GM10248 (cell line): ENCODE measurements at regions not wholly inside any gene's neighbourhood (a gene's known extent, or its start where the extent isn't known, plus 50 kb on each side); places are given as distances from the start of the nearest gene placed in this dataset.

Experiments
- CTCF ChIA-PET: fragments of 300-600 bp; sonication (Branson Sonifier 250); formaldehyde crosslinking; extraction: SDS; loops from one replicate; lab custom pipeline; 2021; ENCODE audit warnings: antibody characterized with exemption; lab: Yijun Ruan, JAX
- POLR2A ChIA-PET: fragments of 350-650 bp; sonication (Branson Sonifier 250); formaldehyde crosslinking; extraction: SDS; loops from one replicate; lab custom pipeline; 2020; ENCODE audit warnings: antibody characterized with exemption; lab: Yijun Ruan, JAX
- DNase-seq: peaks from one replicate; pipeline ENCODE4 v3.0.0; 2012; ENCODE audit errors: extremely low spot score
- TF ChIP-seq, protein P1 (sequence below): IDR thresholded peaks from 2 replicates; pipeline ENCODE4 v1.5.1; 2012; ENCODE audit warnings: mild to moderate bottlenecking, low read depth; ENCODE audit errors: extremely low read depth, missing control alignments, control extremely low read depth

GRCh38 chr21:35679076-35679475, 381.2 kb downstream of the SETD4 start:
- ChIA-PET POLR2A (no interaction called here), CTCF (interaction anchor here (1.3 to 1.4 kb wide), 2 partner anchors 9 to 94 kb away, joined by 3 read pairs; no protein-coding TSS in a partner anchor)
- DNase-seq, result no peak
- TF ChIP-seq, protein P1, sequence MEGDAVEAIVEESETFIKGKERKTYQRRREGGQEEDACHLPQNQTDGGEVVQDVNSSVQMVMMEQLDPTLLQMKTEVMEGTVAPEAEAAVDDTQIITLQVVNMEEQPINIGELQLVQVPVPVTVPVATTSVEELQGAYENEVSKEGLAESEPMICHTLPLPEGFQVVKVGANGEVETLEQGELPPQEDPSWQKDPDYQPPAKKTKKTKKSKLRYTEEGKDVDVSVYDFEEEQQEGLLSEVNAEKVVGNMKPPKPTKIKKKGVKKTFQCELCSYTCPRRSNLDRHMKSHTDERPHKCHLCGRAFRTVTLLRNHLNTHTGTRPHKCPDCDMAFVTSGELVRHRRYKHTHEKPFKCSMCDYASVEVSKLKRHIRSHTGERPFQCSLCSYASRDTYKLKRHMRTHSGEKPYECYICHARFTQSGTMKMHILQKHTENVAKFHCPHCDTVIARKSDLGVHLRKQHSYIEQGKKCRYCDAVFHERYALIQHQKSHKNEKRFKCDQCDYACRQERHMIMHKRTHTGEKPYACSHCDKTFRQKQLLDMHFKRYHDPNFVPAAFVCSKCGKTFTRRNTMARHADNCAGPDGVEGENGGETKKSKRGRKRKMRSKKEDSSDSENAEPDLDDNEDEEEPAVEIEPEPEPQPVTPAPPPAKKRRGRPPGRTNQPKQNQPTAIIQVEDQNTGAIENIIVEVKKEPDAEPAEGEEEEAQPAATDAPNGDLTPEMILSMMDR, result no peak

DNA sequence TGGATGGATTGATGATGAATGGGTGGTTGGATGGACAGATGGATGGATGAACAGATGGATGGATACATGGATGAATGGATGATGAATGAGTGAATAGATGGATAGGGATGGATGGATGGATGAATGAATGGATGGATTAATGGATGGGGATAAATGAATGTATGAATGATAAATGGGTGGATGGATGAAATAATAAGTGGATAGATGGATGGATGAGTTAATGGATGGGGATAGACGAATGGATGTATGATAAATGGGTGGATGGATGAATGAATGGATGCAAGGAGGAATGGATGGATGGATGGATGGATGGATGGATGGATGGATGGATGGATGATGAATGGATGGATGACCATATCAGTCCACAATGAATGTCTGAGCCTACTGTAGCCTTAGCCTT, 381.9 kb downstream of the SETD4 start:
- TF ChIP-seq, protein P1, result no peak
- ChIA-PET POLR2A (no interaction called here), CTCF (interaction anchor here (2.0 kb wide), 1 partner anchor 11 kb away, joined by 7 read pairs; no protein-coding TSS in a partner anchor)
- DNase-seq, result no peak

DNA sequence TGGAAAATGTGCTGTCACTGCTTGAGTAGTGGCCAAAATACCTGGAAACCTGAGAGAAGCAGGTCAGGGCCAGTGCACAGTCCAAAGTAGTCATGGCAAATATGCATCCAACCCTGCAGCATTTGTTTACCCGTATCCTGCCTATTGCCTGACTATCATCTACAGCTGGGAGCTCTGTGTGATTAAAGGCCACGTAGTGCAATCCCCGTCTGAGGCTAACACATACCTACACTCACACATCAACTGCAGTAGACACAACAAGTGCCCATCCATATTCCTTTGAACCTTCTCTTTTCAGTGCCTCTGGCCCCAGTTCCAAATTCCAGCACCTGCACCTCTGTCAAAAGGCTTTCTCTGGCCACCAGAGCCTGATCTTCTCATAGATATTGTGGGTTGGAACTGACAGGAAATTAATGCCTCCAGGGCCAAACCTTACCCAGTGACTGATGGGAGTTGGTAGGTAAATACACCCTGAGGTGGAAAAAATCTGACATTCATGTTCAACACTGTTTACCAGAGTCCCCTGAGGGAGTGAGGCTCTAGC, 383.0 kb downstream of the SETD4 start:
- DNase-seq, result no peak
- CTCF ChIA-PET, result interaction anchor here (0.9 to 2.0 kb wide), 2 partner anchors 10 to 778 kb away, joined by 3 to 7 read pairs; no protein-coding TSS in a partner anchor
- TF ChIP-seq, protein P1, result no peak
- POLR2A ChIA-PET, result no interaction called here

- POLR2A ChIA-PET, result no interaction called here
- no peak for DNase-seq
- CTCF ChIA-PET, result no interaction called here
- TF ChIP-seq, protein P1, result no peak
These were observed 385.3 kb downstream of the SETD4 start for GRCh38 chr21:35674895-35675470.

DNA sequence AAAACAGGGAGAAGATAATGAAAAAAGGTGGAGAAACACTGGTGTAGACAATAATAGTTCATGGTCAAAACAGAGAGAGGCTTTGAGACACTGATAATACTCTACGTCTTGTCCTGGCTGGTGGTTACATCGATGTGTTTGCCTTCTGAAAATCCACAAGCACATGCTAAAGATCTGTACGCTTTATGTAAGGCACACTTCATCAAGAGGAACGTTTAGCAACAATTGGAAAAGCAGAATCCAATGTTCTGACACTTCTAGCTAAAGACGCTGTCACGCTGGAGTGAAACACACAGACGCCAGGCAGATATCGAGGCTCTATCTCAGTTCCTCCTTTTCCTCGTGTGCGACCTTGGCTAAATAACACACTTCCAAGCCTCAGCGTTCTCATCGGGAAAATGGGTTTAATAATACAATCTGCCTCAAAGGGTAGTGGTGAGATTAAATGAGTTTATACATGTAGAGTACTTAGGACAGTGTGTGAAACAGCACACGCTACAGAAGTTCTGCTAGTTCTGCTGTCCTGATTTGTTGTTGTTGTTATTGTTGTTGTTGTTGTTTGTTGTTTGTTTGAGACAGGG, 386.1 kb downstream of the SETD4 start:
- CTCF ChIA-PET, result no interaction called here

DNA sequence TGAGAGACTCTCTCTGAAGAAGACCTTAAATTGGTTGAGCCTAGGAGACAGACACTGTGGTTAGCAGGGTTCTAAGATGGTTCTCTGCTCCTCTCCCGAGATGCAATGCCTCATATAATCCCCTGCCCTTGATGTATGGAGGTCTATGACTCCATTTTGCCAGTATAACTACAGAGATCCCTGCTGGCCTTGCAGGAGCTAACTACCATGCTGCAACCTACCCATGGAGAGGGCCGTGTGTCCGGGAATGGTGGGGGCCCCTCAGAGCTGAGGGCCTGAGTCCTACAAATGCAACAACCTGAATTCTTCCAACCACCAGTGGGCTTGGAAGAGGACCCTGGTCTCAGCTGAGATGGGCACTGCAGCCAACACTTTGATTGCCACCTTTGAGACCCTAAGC, 388.0 kb downstream of the SETD4 start:
- ChIA-PET CTCF (no interaction called here), POLR2A (no interaction called here)
- DNase-seq, result no peak
- TF ChIP-seq, protein P1, result no peak

More for the DNA sequence above, 386.1 kb downstream of the SETD4 start:
- DNase-seq, result no peak
- TF ChIP-seq, protein P1, result no peak
- POLR2A ChIA-PET, result no interaction called here
